Neural progenitor cell (in vitro differentiated cells): ENCODE measurements at regions not wholly inside any gene's neighbourhood (a gene's known extent, or its start where the extent isn't known, plus 50 kb on each side); places are given as distances from the start of the nearest gene placed in this dataset.

Experiments used
- EZH2 ChIP-seq: fragments of 200-600 bp; sonication (generic); IDR thresholded peaks from 2 replicates; pipeline ENCODE4 v1.6.1; 2017; ENCODE audit warnings: antibody characterized with exemption, mild to moderate bottlenecking, moderate library complexity
- EZH2phosphoT487 ChIP-seq: fragments of 200-600 bp; sonication (generic); IDR thresholded peaks from 2 replicates; pipeline ENCODE4 v1.6.1; 2017; ENCODE audit warnings: antibody characterized with exemption
- TF ChIP-seq, protein P1 (sequence below): fragments of 200-600 bp; sonication (generic); IDR thresholded peaks from 2 replicates; pipeline ENCODE4 v1.5.1; 2017; ENCODE audit warnings: antibody characterized with exemption, mild to moderate bottlenecking

DNA sequence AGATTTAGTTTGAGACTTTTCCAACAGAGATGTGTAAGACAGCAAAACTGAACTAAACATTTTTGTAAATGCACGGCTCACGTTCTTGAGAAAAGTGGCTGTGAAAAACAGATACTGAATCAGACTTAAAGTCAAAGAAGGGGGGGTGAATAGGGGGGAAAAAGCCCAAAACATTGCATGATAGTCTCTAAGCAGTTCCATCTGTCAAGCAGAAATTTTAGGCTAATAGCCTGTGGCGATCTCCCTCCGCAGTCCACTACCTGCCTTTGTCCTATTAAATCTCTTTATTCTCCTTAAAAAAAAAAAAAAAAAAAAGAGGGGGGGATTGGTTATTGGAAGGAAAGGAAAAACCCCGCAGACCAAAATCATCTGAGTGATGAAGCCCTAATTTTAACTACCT is 217.6 kb upstream of the NFIA start:
- TF ChIP-seq EZH2 (no peak), EZH2phosphoT487 (no peak)
- TF ChIP-seq, protein P1, sequence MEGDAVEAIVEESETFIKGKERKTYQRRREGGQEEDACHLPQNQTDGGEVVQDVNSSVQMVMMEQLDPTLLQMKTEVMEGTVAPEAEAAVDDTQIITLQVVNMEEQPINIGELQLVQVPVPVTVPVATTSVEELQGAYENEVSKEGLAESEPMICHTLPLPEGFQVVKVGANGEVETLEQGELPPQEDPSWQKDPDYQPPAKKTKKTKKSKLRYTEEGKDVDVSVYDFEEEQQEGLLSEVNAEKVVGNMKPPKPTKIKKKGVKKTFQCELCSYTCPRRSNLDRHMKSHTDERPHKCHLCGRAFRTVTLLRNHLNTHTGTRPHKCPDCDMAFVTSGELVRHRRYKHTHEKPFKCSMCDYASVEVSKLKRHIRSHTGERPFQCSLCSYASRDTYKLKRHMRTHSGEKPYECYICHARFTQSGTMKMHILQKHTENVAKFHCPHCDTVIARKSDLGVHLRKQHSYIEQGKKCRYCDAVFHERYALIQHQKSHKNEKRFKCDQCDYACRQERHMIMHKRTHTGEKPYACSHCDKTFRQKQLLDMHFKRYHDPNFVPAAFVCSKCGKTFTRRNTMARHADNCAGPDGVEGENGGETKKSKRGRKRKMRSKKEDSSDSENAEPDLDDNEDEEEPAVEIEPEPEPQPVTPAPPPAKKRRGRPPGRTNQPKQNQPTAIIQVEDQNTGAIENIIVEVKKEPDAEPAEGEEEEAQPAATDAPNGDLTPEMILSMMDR = no peak
